ENCODE measurements at regions not wholly inside any gene's neighbourhood (a gene's known extent, or its start where the extent isn't known, plus 50 kb on each side); places are given as distances from the start of the nearest gene placed in this dataset.

DNA sequence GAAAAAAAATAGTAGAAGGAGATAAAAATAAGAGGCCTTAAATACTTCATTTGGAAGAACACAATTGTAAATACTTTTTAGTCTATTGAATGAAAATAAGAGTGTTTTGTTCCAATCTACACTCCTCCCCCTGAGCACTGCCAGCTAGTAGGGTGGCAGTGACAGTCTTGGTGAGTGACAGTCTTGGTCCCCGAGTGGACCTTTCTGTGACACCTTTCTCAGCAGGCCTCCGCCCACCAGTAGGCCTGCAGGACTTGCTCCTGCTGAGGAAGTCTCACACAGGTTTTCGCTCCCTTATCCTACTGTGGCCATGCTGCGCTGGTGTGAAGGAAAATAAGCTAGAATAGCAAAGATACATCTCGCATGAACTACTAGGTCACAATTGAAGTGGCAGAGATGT is 666.8 kb downstream of the NR4A2 start:
- intact Hi-C loops (cut with DNase I; ENCODE audit: low total_unique reads), result no loop called here
- Histone ChIP-seq H3K36me3 (no peaks in the 10 kb centered on the region), H3K9me3 (no peaks in the 10 kb centered on the region), H3K27ac (no peak overlapping the region), H3K4me3 (no peak overlapping the region), H3K27me3 (no peaks in the 10 kb centered on the region), H3K4me1 (no peaks in the 10 kb centered on the region)
- 80 to 85% methylated on average over 5 of the region's 5 CpGs for WGBS, 2 donors (ENCODE audit: low coverage in 1 of 2)
- no peak for DNase-seq
- in situ Hi-C loops (cut with MboI; ENCODE audit: low pct_ligation_motif_present in 1 of 4, low pct_unique_long_range_greater_than_20kb in 1 of 4, low sequenced_read_pairs in 3 of 4), result no loop called here
- TF ChIP-seq EP300 (IDR thresholded peaks at IDR 0.05; ENCODE audit: low read depth), result no peak
- no peak for TF ChIP-seq POLR2AphosphoS5 (IDR thresholded peaks at IDR 0.05)
- TF ChIP-seq CTCF (IDR thresholded peaks at IDR 0.05), result no peak
- TF ChIP-seq POLR2A (IDR thresholded peaks at IDR 0.05), result no peak

DNA sequence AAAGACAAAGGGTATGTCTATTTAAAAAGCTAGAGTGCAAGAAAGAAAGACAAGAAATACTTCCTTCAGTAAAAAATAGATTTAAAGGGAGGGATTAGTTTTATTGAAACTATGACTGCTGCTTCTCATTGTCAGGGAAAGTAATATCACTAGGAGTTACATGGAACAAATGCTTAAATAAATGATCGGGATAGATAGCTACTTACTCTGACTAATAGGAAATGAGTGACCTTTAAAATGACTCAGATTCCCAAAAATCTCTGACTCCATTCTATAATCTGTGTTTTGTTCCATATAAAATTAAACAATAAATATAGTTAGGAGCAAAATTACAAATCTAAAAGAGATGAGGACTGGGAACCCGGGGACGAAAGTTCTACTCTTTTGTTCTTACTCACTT is 669.3 kb downstream of the NR4A2 start:
- intact Hi-C loops (cut with DNase I; ENCODE audit: low total_unique reads) (no loop called here), in situ Hi-C loops (cut with MboI; ENCODE audit: low pct_ligation_motif_present in 1 of 4, low pct_unique_long_range_greater_than_20kb in 1 of 4, low sequenced_read_pairs in 3 of 4) (no loop called here)
- Histone ChIP-seq H3K27ac (no peak overlapping the region), H3K4me1 (no peaks in the 10 kb centered on the region), H3K9me3 (no peaks in the 10 kb centered on the region), H3K27me3 (no peaks in the 10 kb centered on the region), H3K4me3 (no peak overlapping the region), H3K36me3 (no peaks in the 10 kb centered on the region)
- DNase-seq, result no peak
- 57 to 80% methylated on average over 3 of the region's 3 CpGs for WGBS, 2 donors (ENCODE audit: low coverage in 1 of 2)
- no peak for TF ChIP-seq POLR2A (IDR thresholded peaks at IDR 0.05)
- no peak for TF ChIP-seq POLR2AphosphoS5 (IDR thresholded peaks at IDR 0.05)
- TF ChIP-seq EP300 (IDR thresholded peaks at IDR 0.05; ENCODE audit: low read depth), result no peak

DNA sequence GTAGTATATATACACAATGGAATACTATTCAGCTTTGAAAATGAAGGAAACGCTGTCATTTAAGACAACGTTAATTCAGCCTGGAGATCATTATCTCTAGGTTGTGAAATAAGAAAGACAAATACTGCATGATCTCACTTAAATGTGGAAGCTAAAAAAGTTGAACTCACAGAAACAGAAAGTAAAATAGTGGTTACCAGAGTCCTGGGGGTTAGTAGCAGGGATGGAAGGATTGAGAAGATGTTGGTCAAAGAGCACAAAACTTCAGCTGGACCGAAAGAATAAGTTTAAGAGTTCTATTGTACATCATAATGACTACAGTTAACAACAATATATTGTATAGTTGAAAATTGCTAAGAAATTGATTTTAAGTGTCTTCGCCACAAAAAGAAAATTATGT is 670.3 kb downstream of the NR4A2 start:
- WGBS, 2 donors (ENCODE audit: low coverage in 1 of 2), result 88 to 89% methylated on average over 4 of the region's 4 CpGs
- Histone ChIP-seq H3K27me3 (no peaks in the 10 kb centered on the region), H3K4me3 (no peak overlapping the region), H3K9me3 (no peaks in the 10 kb centered on the region), H3K4me1 (no peaks in the 10 kb centered on the region), H3K36me3 (no peaks in the 10 kb centered on the region), H3K27ac (no peak overlapping the region)
- intact Hi-C loops (cut with DNase I; ENCODE audit: low total_unique reads) (no loop called here), in situ Hi-C loops (cut with MboI; ENCODE audit: low pct_ligation_motif_present in 1 of 4, low pct_unique_long_range_greater_than_20kb in 1 of 4, low sequenced_read_pairs in 3 of 4) (no loop called here)
- DNase-seq, result no peak
- TF ChIP-seq POLR2AphosphoS5 (IDR thresholded peaks at IDR 0.05) (no peak), CTCF (IDR thresholded peaks at IDR 0.05) (no peak), EP300 (IDR thresholded peaks at IDR 0.05; ENCODE audit: low read depth) (no peak), POLR2A (IDR thresholded peaks at IDR 0.05) (no peak)

DNA sequence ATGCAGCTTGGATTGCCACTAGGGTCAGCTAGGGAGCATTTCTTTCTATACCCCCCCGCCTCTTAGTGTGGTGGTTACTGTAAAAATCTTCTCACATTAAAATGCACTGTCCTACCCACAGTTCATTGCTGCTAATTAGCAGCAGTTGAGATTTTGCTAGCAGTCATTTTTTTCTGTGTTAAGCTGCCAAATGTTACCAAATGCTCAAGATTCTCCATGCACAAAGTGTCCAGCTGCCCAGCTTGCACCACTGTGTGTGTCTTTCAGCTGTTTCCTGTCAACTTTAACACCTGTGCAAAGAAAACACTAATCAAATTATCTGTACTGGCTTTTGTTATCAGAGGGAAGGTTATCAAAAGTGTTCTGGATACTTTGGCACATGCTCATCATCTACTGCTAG is 679.3 kb downstream of the NR4A2 start:
- intact Hi-C loops (cut with DNase I; ENCODE audit: low total_unique reads) (no loop called here), in situ Hi-C loops (cut with MboI; ENCODE audit: low pct_ligation_motif_present in 1 of 4, low pct_unique_long_range_greater_than_20kb in 1 of 4, low sequenced_read_pairs in 3 of 4) (no loop called here)
- Histone ChIP-seq H3K27me3 (no peaks in the 10 kb centered on the region), H3K36me3 (no peaks in the 10 kb centered on the region), H3K4me1 (no peaks in the 10 kb centered on the region), H3K9me3 (no peaks in the 10 kb centered on the region), H3K4me3 (no peak overlapping the region), H3K27ac (no peak overlapping the region)
- 82 to 89% methylated on average over 1 of the region's 1 CpG for WGBS, 2 donors (ENCODE audit: low coverage in 1 of 2)
- no peak for TF ChIP-seq POLR2A (IDR thresholded peaks at IDR 0.05)
- TF ChIP-seq CTCF (IDR thresholded peaks at IDR 0.05), result no peak
- no peak for TF ChIP-seq POLR2AphosphoS5 (IDR thresholded peaks at IDR 0.05)
- no peak for TF ChIP-seq EP300 (IDR thresholded peaks at IDR 0.05; ENCODE audit: low read depth)
- no peak for DNase-seq

DNA sequence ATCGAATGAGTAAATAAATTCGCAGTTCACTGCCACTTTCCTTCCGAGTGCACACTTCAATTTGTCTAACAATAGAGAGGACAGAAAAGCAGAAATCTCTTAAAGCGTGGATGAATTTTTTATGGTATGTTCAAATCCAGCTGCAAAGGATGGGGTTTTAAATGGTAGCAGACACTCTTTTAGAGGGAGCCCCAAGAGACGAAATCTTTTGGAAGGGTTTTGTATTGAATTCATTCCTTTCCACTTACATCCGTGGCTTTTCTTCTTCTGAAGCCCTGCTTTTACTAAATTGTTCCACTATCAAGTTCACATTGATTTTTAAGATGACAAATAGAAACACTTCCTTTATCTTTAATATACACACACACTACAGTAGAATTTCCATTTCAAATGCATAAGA is 680.7 kb downstream of the NR4A2 start:
- no peak for DNase-seq
- H3K27me3 ChIP-seq, result no peaks in the 10 kb centered on the region
- TF ChIP-seq CTCF (IDR thresholded peaks at IDR 0.05) (no peak), POLR2A (IDR thresholded peaks at IDR 0.05) (no peak), POLR2AphosphoS5 (IDR thresholded peaks at IDR 0.05) (no peak), EP300 (IDR thresholded peaks at IDR 0.05; ENCODE audit: low read depth) (no peak)
- H3K4me3 ChIP-seq, result no peak overlapping the region
- no peak overlapping the region for H3K27ac ChIP-seq
- WGBS, 2 donors (ENCODE audit: low coverage in 1 of 2), result 83 to 85% methylated on average over 6 of the region's 6 CpGs
- intact Hi-C loops (cut with DNase I; ENCODE audit: low total_unique reads) (no loop called here), in situ Hi-C loops (cut with MboI; ENCODE audit: low pct_ligation_motif_present in 1 of 4, low pct_unique_long_range_greater_than_20kb in 1 of 4, low sequenced_read_pairs in 3 of 4) (no loop called here)
- no peaks in the 10 kb centered on the region for H3K36me3 ChIP-seq
- no peaks in the 10 kb centered on the region for H3K9me3 ChIP-seq
- H3K4me1 ChIP-seq, result no peaks in the 10 kb centered on the region
